H9 (cell line): ENCODE measurements at regions not wholly inside any gene's neighbourhood (a gene's known extent, or its start where the extent isn't known, plus 50 kb on each side); places are given as distances from the start of the nearest gene placed in this dataset.

ENCODE experiments used
- DNase-seq: peaks from one replicate; pipeline ENCODE4 v3.0.0-alpha.2; 2017
- H2AFZ ChIP-seq: one replicate; pipeline ENCODE4 v1.6.1; 2013; ENCODE audit warnings: mild to moderate bottlenecking, low read length, control low read depth, moderate library complexity
- H2AK5ac ChIP-seq: 2 replicates; pipeline ENCODE4 v1.6.1; 2013; ENCODE audit warnings: low read length, control low read depth, mixed read lengths; ENCODE audit not compliant: insufficient read length
- H2BK120ac ChIP-seq: one replicate; pipeline ENCODE4 v1.6.1; 2013; ENCODE audit warnings: low read depth, mild to moderate bottlenecking, low read length, control low read depth, inconsistent platforms; ENCODE audit not compliant: poor library complexity, severe bottlenecking
- H2BK12ac ChIP-seq: 2 replicates; pipeline ENCODE4 v1.6.1; 2013; ENCODE audit warnings: low read length, control low read depth, mixed read lengths, low read depth; ENCODE audit not compliant: insufficient read length
- H2BK15ac ChIP-seq: 2 replicates; pipeline ENCODE4 v1.6.1; 2013; ENCODE audit warnings: low read depth, low read length, control low read depth
- H2BK20ac ChIP-seq: one replicate; pipeline ENCODE4 v1.6.1; 2013; ENCODE audit warnings: low read depth, mild to moderate bottlenecking, low read length, control low read depth, inconsistent platforms; ENCODE audit not compliant: poor library complexity, severe bottlenecking
- H2BK5ac ChIP-seq: 2 replicates; pipeline ENCODE4 v1.6.1; 2013; ENCODE audit warnings: low read length, control low read depth, mixed read lengths; ENCODE audit not compliant: insufficient read length
- H3K14ac ChIP-seq: 2 replicates; pipeline ENCODE4 v1.6.1; 2013; ENCODE audit warnings: low read length, control low read depth; ENCODE audit not compliant: insufficient read depth
- H3K18ac ChIP-seq: 2 replicates; pipeline ENCODE4 v1.6.1; 2013; ENCODE audit warnings: low read depth, mild to moderate bottlenecking, mixed read lengths, low read length, control low read depth; ENCODE audit not compliant: insufficient read length
- H3K23ac ChIP-seq: 2 replicates; pipeline ENCODE4 v1.6.1; 2013; ENCODE audit warnings: low read length, control low read depth, mixed read lengths, low read depth; ENCODE audit not compliant: insufficient read length
- H3K23me2 ChIP-seq: 2 replicates; pipeline ENCODE4 v1.6.1; 2013; ENCODE audit warnings: low read depth, mild to moderate bottlenecking, mixed read lengths, low read length, control low read depth; ENCODE audit not compliant: insufficient read length, poor library complexity, severe bottlenecking
- H3K27ac ChIP-seq: 2 replicates; pipeline ENCODE4 v1.5.1; 2013; ENCODE audit warnings: low read length, control low read depth, mixed read lengths, low read depth; ENCODE audit not compliant: insufficient read length
- H3K27me3 ChIP-seq: 2 replicates; pipeline ENCODE4 v1.6.1; 2013; ENCODE audit warnings: low read length, control low read depth, inconsistent platforms; ENCODE audit not compliant: insufficient read depth
- H3K4ac ChIP-seq: 2 replicates; pipeline ENCODE4 v1.6.1; 2013; ENCODE audit warnings: low read depth, mild to moderate bottlenecking, control low read depth, inconsistent platforms, low read length, moderate library complexity
- H3K4me1 ChIP-seq: 2 replicates; pipeline ENCODE4 v1.6.1; 2013; ENCODE audit warnings: low read length, control low read depth, inconsistent platforms; ENCODE audit not compliant: insufficient read depth
- H3K4me2 ChIP-seq: 2 replicates; pipeline ENCODE4 v1.6.1; 2013; ENCODE audit warnings: low read length, control low read depth, mixed read lengths; ENCODE audit not compliant: insufficient read length, insufficient read depth
- H3K56ac ChIP-seq: 2 replicates; pipeline ENCODE4 v1.6.1; 2013; ENCODE audit warnings: low read depth, mild to moderate bottlenecking, mixed read lengths, low read length, control low read depth; ENCODE audit not compliant: insufficient read length
- H3K79me1 ChIP-seq: 2 replicates; pipeline ENCODE4 v1.6.1; 2013; ENCODE audit warnings: low read depth, mild to moderate bottlenecking, moderate library complexity, low read length, control low read depth, inconsistent platforms; ENCODE audit not compliant: insufficient read depth, poor library complexity, severe bottlenecking
- H3K79me2 ChIP-seq: 2 replicates; pipeline ENCODE4 v1.6.1; 2013; ENCODE audit warnings: low read length, control low read depth, inconsistent platforms; ENCODE audit not compliant: insufficient read depth
- H3K9ac ChIP-seq: 2 replicates; pipeline ENCODE4 v1.6.1; 2013; ENCODE audit warnings: low read length, control low read depth, mixed read lengths; ENCODE audit not compliant: insufficient read length; ENCODE audit errors: extremely low read depth
- H3K9me3 ChIP-seq: one replicate; pipeline ENCODE4 v1.6.1; 2013; ENCODE audit warnings: low read depth, low read length, inconsistent platforms; ENCODE audit not compliant: control insufficient read depth
- H3T11ph ChIP-seq: one replicate; pipeline ENCODE4 v1.6.1; 2013; ENCODE audit warnings: mild to moderate bottlenecking, low read length, control low read depth, inconsistent platforms
- H4K20me1 ChIP-seq: one replicate; pipeline ENCODE4 v1.6.1; 2013; ENCODE audit not compliant: control insufficient read depth, insufficient read length, insufficient read depth
- H4K5ac ChIP-seq: 2 replicates; pipeline ENCODE4 v1.6.1; 2013; ENCODE audit warnings: low read depth, mild to moderate bottlenecking, mixed read lengths, low read length, control low read depth; ENCODE audit not compliant: insufficient read length
- H4K8ac ChIP-seq: replicated peaks from 2 replicates; pipeline ENCODE4 v1.6.1; 2013; ENCODE audit warnings: low read length, control low read depth, mixed read lengths, low read depth; ENCODE audit not compliant: insufficient read length
- H4K91ac ChIP-seq: 2 replicates; pipeline ENCODE4 v1.6.1; 2013; ENCODE audit warnings: low read depth, mild to moderate bottlenecking, moderate library complexity, mixed read lengths, low read length, control low read depth; ENCODE audit not compliant: insufficient read length
- H3K27ac Mint-ChIP-seq, 3 experiments: 2 replicates in 2 of 3; 3 replicates in 1 of 3; pipeline ENCODE4 v1.8.0; 2020 to 2021; ENCODE audit warnings: mixed read lengths in 3 of 3, mild to moderate bottlenecking in 1 of 3, moderate library complexity in 1 of 3
- H3K27me3 Mint-ChIP-seq: 2 replicates; pipeline ENCODE4 v1.8.0; 2021; ENCODE audit warnings: low read depth, mild to moderate bottlenecking, moderate library complexity, mixed read lengths
- H3K36me3 Mint-ChIP-seq, 3 experiments: 2 replicates in 2 of 3; 3 replicates in 1 of 3; pipeline ENCODE4 v1.8.0; 2020 to 2021; ENCODE audit warnings: low read depth in 3 of 3, mixed read lengths in 3 of 3; ENCODE audit not compliant: insufficient read depth in 1 of 3
- H3K4me1 Mint-ChIP-seq, 2 experiments: 2 replicates each; pipeline ENCODE4 v1.8.0; 2020; ENCODE audit warnings: mixed read lengths in 2 of 2
- H3K4me3 Mint-ChIP-seq, 2 experiments: 2 replicates in 1 of 2; 3 replicates in 1 of 2; pipeline ENCODE4 v1.8.0; 2020 to 2021; ENCODE audit warnings: mild to moderate bottlenecking in 2 of 2, mixed read lengths in 2 of 2, moderate library complexity in 1 of 2
- H3K9me3 Mint-ChIP-seq, 2 experiments: 2 replicates in 1 of 2; 3 replicates in 1 of 2; pipeline ENCODE4 v1.8.0; 2020; ENCODE audit warnings: mild to moderate bottlenecking in 2 of 2, mixed read lengths in 2 of 2, moderate library complexity in 1 of 2
- CTCF ChIP-seq: fragments of 200-600 bp; sonication (generic); conservative IDR thresholded peaks from 3 replicates; pipeline ENCODE4 v1.8.0; 2021; ENCODE audit warnings: antibody characterized with exemption, mild to moderate bottlenecking
- WGBS: extraction: QIAGEN DNeasy Blood & Tissue Kit; methylation state at CpG from one replicate; pipeline ENCODE4 v1.1.7; 2013; ENCODE audit warnings: missing lambda C conversion rate, low lambda C conversion rate, mixed read lengths; ENCODE audit not compliant: insufficient read length; ENCODE audit errors: extremely low coverage; 5-methylcytosine and 5-hydroxymethylcytosine counted together

- H3K4me1 ChIP-seq, result peaks cover 3% of the 10 kb centered on the region
- H3K23me2 ChIP-seq, result no peaks in the 10 kb centered on the region
- peaks cover 4% of the 10 kb centered on the region for H3K9me3 ChIP-seq
- H2AFZ ChIP-seq, result no peak overlapping the region
- no peaks in the 10 kb centered on the region for H3K27me3 ChIP-seq
- TF ChIP-seq CTCF, result no peak
- Mint-ChIP-seq H3K4me3 (no peak overlapping the region), H3K27ac (peak overlapping the region in 1 of 3 experiments; percentile 81; a peak in 1 of 7 replicates), H3K27me3 (peaks cover 9% of the 10 kb centered on the region), H3K9me3 (peaks cover 7% of the 10 kb centered on the region in 2 experiments), H3K4me1 (peaks cover 14 to 27% of the 10 kb centered on the region in 2 experiments), H3K36me3 (peaks cover 0 to 7% (median 0%) of the 10 kb centered on the region in 3 experiments; a peak in 2 of 7 replicates)
- H3K18ac ChIP-seq, result no peak overlapping the region
- H3K9ac ChIP-seq, result no peak overlapping the region
- no peak overlapping the region for H4K91ac ChIP-seq
- no peaks in the 10 kb centered on the region for H3K79me1 ChIP-seq
- no peak overlapping the region for H2BK5ac ChIP-seq
- H2BK120ac ChIP-seq, result no peak overlapping the region
- H3K79me2 ChIP-seq, result no peaks in the 10 kb centered on the region
- DNase-seq, result no peak
- H3K56ac ChIP-seq, result no peak overlapping the region
- H4K8ac ChIP-seq, result no peak overlapping the region
- no peak overlapping the region for H2AK5ac ChIP-seq
- H3K4ac ChIP-seq, result no peak overlapping the region
- H3K23ac ChIP-seq, result no peak overlapping the region
- no CpG with 5 or more reads among the region's 1 CpG for WGBS
- no peak overlapping the region for H2BK20ac ChIP-seq
- H3K4me2 ChIP-seq, result no peak overlapping the region
- H4K20me1 ChIP-seq, result no peaks in the 10 kb centered on the region
- no peak overlapping the region for H3T11ph ChIP-seq
- no peak overlapping the region for H3K27ac ChIP-seq
- no peak overlapping the region for H3K14ac ChIP-seq
- H4K5ac ChIP-seq, result no peak overlapping the region
- H2BK12ac ChIP-seq, result no peak overlapping the region
- no peak overlapping the region for H2BK15ac ChIP-seq
These were observed 122.8 kb upstream of the IPO9 start for GRCh38 chr1:201706109-201706508.
